NT2/D1 (cell line): ENCODE measurements at regions not wholly inside any gene's neighbourhood (a gene's known extent, or its start where the extent isn't known, plus 50 kb on each side); places are given as distances from the start of the nearest gene placed in this dataset.

ENCODE experiments used
- DNase-seq: peaks from one replicate; pipeline ENCODE4 v3.0.0-alpha.2; 2011; ENCODE audit warnings: low read depth, low spot score
- H3K27me3 ChIP-seq: 2 replicates; pipeline ENCODE4 v1.6.0; 2011; ENCODE audit warnings: mild to moderate bottlenecking; ENCODE audit not compliant: insufficient read length, insufficient read depth
- H3K36me3 ChIP-seq: 2 replicates; pipeline ENCODE4 v1.6.1; 2011; ENCODE audit warnings: mild to moderate bottlenecking, low read length, mixed read lengths; ENCODE audit not compliant: insufficient read depth, insufficient read length
- H3K4me1 ChIP-seq: 2 replicates; pipeline ENCODE4 v1.5.1; 2011; ENCODE audit not compliant: insufficient read depth, insufficient read length
- H3K4me3 ChIP-seq: 2 replicates; pipeline ENCODE4 v1.5.1; 2011; ENCODE audit warnings: low read depth; ENCODE audit not compliant: insufficient read length
- H3K9ac ChIP-seq: 2 replicates; pipeline ENCODE4 v1.6.0; 2011; ENCODE audit warnings: low read depth; ENCODE audit not compliant: insufficient read length
- H3K9me3 ChIP-seq: 2 replicates; pipeline ENCODE4 v1.5.1; 2011; ENCODE audit warnings: mild to moderate bottlenecking, low read length; ENCODE audit not compliant: insufficient read depth
- SUZ12 ChIP-seq: IDR thresholded peaks from 2 replicates; pipeline ENCODE4 v1.6.1; 2011; ENCODE audit not compliant: insufficient read length, insufficient read depth; ENCODE audit errors: extremely low read depth
- YY1 ChIP-seq: IDR thresholded peaks from 2 replicates; pipeline ENCODE4 v1.6.1; 2011; ENCODE audit not compliant: insufficient read length, insufficient read depth
- ZNF274 ChIP-seq: IDR thresholded peaks from 2 replicates; pipeline ENCODE4 v1.6.1; 2011; ENCODE audit warnings: mild to moderate bottlenecking, low read depth, low read length

- Histone ChIP-seq H3K9me3 (no peaks in the 10 kb centered on the region), H3K36me3 (no peaks in the 10 kb centered on the region), H3K9ac (no peak overlapping the region), H3K4me3 (no peak overlapping the region), H3K27me3 (no peaks in the 10 kb centered on the region), H3K4me1 (peaks cover under 1% of the 10 kb centered on the region)
- DNase-seq = no peak
- TF ChIP-seq SUZ12 (no peak), YY1 (no peak), ZNF274 (no peak)
Measured at GRCh38 chr2:239675826-239676715, 275.3 kb upstream of the HDAC4 start.

- TF ChIP-seq SUZ12 (no peak), ZNF274 (no peak), YY1 (no peak)
- peaks cover under 1% of the 10 kb centered on the region for H3K27me3 ChIP-seq
Measured at GRCh38 chr2:239674981-239675825, 274.4 kb upstream of the HDAC4 start.

DNA sequence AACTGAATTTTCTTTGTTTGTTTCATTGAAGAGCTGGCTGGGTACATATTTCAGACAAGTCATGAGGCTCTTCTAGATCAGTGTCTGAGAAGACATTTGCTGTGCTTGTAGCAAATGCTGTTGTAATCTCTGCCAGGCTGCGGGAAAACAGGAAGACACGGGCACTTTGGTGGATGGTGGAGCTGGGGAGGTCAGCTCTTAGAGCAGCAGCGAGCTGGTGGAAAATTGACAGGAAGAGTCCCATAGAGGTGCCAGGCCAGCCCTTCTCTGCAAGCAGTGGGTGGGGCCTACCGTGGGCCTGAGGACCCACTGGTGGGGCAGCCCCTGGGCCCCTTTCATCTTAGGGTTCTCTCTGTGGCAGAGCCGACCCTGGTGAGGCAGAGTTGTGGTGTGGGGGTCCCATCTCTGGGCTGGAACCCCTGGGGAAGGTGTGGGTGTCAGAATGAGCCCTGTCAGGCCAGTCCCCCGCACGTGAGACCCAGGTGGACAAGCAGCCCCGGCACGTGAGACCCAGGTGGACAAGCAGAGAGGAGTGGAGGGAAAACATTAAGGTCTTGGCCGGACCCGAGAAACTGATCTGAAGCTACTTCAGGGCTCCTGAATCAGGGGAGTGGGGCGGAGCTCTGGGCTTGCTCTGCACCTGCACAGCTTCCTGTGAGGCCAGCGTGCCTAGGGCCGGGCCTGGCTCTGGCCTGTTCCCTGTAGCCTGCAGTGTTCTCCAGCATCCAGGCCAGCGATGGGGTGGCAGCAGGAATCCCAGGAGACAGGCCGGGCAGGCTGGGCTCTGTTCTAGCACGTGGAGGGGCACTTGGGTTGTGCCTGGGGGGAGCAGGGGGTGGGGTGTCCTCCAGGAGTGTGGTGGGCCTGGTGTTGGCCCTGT, 273.5 kb upstream of the HDAC4 start:
- no peak overlapping the region for H3K9ac ChIP-seq
- H3K27me3 ChIP-seq = peaks cover 2% of the 10 kb centered on the region
- H3K9me3 ChIP-seq = no peaks in the 10 kb centered on the region
- peaks cover 2% of the 10 kb centered on the region for H3K4me1 ChIP-seq
- TF ChIP-seq ZNF274 (no peak), SUZ12 (no peak), YY1 (no peak)
- no peak for DNase-seq
- no peaks in the 10 kb centered on the region for H3K36me3 ChIP-seq
- no peak overlapping the region for H3K4me3 ChIP-seq

More at GRCh38 chr2:239674981-239675825, 274.4 kb upstream of the HDAC4 start:
- Histone ChIP-seq H3K4me1 (peaks cover 2% of the 10 kb centered on the region), H3K9ac (no peak overlapping the region), H3K4me3 (no peak overlapping the region), H3K9me3 (no peaks in the 10 kb centered on the region), H3K36me3 (no peaks in the 10 kb centered on the region)
- no peak for DNase-seq

DNA sequence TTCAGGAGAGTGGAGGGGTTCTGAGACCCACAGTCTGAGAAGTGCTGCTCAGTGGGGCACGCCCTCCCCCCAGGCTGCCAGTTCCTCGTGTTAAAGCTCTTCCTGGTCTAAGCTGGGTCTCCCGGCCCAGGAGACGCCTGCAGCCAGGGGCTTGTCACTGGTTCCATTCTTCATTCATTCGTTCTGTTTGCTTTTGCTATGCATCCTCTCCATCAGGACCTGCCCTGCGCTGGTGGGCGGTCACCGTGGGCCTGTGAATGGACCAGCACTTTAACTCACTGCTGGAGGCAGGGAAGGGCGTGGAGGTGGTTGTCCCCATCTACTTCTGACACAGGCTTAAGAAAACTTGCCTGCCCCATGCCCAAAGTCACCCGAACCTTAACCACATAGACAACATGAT, 272.8 kb upstream of the HDAC4 start:
- TF ChIP-seq ZNF274 (no peak), YY1 (no peak), SUZ12 (no peak)
- Histone ChIP-seq H3K4me1 (peaks cover 2% of the 10 kb centered on the region), H3K9ac (no peak overlapping the region), H3K27me3 (peaks cover 2% of the 10 kb centered on the region), H3K36me3 (no peaks in the 10 kb centered on the region), H3K9me3 (no peaks in the 10 kb centered on the region), H3K4me3 (no peak overlapping the region)
- no peak for DNase-seq

DNA sequence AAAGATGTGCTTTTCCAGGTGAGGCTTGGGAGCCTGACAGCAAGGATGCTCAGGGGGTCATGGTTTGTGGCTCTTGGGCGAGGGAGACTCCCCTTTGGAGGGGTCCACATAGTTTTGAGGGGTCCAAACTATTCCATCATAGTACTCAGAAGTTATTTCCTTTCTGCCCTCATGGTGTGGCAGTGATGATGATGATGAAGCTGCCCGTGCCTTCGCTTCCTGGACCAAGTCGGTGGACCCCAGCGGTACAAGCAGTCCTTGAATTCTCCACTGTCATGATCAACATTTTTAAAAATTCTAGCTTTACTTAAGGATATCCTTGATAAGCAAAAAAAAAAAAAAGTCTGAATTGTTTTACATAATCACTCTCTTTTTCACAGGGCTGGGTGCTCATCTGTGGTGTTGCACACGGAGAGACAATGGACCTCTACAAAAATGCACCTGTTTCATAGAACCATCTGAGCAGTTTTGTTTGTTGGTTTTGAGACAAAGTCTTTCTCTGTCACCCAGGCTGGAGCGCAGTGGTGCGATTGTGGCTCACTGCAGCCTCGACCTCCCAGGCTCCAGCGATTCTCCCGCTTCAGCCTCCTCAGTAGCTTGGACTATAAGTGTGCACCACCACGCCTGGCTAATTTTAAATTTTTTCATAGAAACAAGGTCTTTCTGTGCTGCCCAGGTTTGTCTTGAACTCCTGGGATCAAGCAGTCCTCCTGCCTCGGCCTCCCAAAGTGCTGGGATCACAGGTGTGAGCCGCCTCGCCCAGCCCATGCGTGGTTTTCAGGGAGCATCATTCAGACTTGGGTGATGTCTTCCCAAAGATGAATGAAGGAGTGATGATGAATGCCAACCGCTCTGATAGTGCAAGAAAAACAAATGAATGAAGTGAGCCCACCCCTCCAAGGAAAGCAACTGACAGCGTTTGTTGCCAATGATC, 271.4 kb upstream of the HDAC4 start:
- H3K4me3 ChIP-seq = no peak overlapping the region
- H3K9me3 ChIP-seq = no peaks in the 10 kb centered on the region
- H3K4me1 ChIP-seq = peaks cover 2% of the 10 kb centered on the region
- H3K9ac ChIP-seq = no peak overlapping the region
- no peaks in the 10 kb centered on the region for H3K36me3 ChIP-seq
- H3K27me3 ChIP-seq = peaks cover 2% of the 10 kb centered on the region
- DNase-seq = no peak
- TF ChIP-seq SUZ12 (no peak), YY1 (no peak), ZNF274 (no peak)

- no peak for DNase-seq
- no peaks in the 10 kb centered on the region for H3K9me3 ChIP-seq
- peaks cover 2% of the 10 kb centered on the region for H3K4me1 ChIP-seq
- H3K36me3 ChIP-seq = no peaks in the 10 kb centered on the region
- no peak overlapping the region for H3K4me3 ChIP-seq
- no peak overlapping the region for H3K9ac ChIP-seq
- H3K27me3 ChIP-seq = peaks cover 2% of the 10 kb centered on the region
- TF ChIP-seq SUZ12 (no peak), ZNF274 (no peak), YY1 (no peak)
Measured at GRCh38 chr2:239671471-239671870, 270.7 kb upstream of the HDAC4 start.
